ENCODE measurements at regions not wholly inside any gene's neighbourhood (a gene's known extent, or its start where the extent isn't known, plus 50 kb on each side); places are given as distances from the start of the nearest gene placed in this dataset.
"Not testable (repeated sequence)": the region's sequence is repeated elsewhere in the genome, so short reads cannot be mapped to it uniquely, and the experiment has no call there.

GRCh38 chr9:67635067-67635466 lies 223.7 kb upstream of the ANKRD20A1 start:
- not testable (repeated sequence) for H3K27me3 ChIP-seq; H3K4me3 ChIP-seq; H3K36me3 ChIP-seq; DNase-seq (ENCODE audit: low read depth in 1 of 2, low spot score in 1 of 2); H3K4me1 ChIP-seq (ENCODE audit: low read depth); H3K9me3 ChIP-seq (ENCODE audit: low read depth); H3K27ac ChIP-seq

- not testable (repeated sequence) for H3K36me3 ChIP-seq; H3K4me3 ChIP-seq; H3K27ac ChIP-seq; H3K27me3 ChIP-seq; H3K4me1 ChIP-seq (ENCODE audit: low read depth); H3K9me3 ChIP-seq (ENCODE audit: low read depth)
- DNase-seq (ENCODE audit: low read depth in 1 of 2, low spot score in 1 of 2): peak in 1 of 2 donors; percentile 0
Measured at GRCh38 chr9:67611900-67612299, 246.8 kb upstream of the ANKRD20A1 start.

DNA sequence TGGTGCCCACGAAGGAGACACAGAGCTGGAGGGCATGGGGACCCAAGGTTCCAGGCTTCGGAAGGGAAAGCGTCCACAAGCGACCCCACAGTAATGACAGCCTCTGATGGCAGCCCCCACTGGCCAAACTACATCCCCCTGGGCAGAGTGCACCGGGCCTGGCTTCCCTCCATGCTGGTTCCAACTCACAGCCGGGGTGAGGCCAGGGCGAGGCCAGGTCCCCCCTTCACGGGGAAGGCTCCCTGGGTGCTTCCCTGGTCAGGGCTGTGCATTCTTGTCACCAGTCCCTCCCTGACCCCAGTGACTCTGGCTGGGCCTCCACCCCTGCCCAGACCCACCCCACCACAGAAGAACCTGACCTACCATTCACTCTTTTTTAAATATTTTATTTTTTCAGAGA lies 248.9 kb upstream of the ANKRD20A1 start:
- not testable (repeated sequence) for H3K9me3 ChIP-seq (ENCODE audit: low read depth); H3K4me3 ChIP-seq; H3K36me3 ChIP-seq; H3K27me3 ChIP-seq; H3K4me1 ChIP-seq (ENCODE audit: low read depth); DNase-seq (ENCODE audit: low read depth in 1 of 2, low spot score in 1 of 2); H3K27ac ChIP-seq

DNA sequence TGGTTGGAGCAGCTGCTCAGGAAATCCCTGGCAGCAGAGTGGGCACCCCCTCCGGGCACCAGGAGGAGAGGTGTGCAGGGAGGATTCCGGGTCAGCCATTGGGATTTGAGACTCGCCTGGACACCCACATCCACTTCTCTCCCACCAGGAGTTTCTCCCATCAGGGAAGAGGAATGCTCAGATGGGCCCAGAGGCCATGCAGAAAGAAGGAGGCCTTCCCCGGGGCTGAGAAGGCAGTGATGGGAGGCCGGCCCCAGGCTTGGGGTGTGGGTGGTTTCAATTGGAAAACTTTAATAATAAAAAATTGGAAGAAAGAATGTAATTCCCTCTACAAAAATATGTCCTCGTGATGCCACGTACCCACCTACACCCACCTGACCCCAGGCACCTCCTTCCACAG lies 249.3 kb upstream of the ANKRD20A1 start:
- DNase-seq (ENCODE audit: low read depth in 1 of 2, low spot score in 1 of 2); H3K27ac ChIP-seq; H3K4me1 ChIP-seq (ENCODE audit: low read depth): not testable (repeated sequence)

GRCh38 chr9:67605113-67605512 lies 253.6 kb upstream of the ANKRD20A1 start:
- H3K27ac ChIP-seq; H3K9me3 ChIP-seq (ENCODE audit: low read depth); H3K36me3 ChIP-seq; H3K27me3 ChIP-seq; H3K4me1 ChIP-seq (ENCODE audit: low read depth); DNase-seq (ENCODE audit: low read depth in 1 of 2, low spot score in 1 of 2); H3K4me3 ChIP-seq: not testable (repeated sequence)

More for the DNA sequence above, 249.3 kb upstream of the ANKRD20A1 start:
- H3K9me3 ChIP-seq (ENCODE audit: low read depth); H3K36me3 ChIP-seq; H3K4me3 ChIP-seq; H3K27me3 ChIP-seq: not testable (repeated sequence)

GRCh38 chr9:67603609-67604008 lies 255.1 kb upstream of the ANKRD20A1 start:
- not testable (repeated sequence) for H3K27ac ChIP-seq; H3K27me3 ChIP-seq; DNase-seq (ENCODE audit: low read depth in 1 of 2, low spot score in 1 of 2); H3K9me3 ChIP-seq (ENCODE audit: low read depth); H3K4me3 ChIP-seq; H3K36me3 ChIP-seq; H3K4me1 ChIP-seq (ENCODE audit: low read depth)

DNA sequence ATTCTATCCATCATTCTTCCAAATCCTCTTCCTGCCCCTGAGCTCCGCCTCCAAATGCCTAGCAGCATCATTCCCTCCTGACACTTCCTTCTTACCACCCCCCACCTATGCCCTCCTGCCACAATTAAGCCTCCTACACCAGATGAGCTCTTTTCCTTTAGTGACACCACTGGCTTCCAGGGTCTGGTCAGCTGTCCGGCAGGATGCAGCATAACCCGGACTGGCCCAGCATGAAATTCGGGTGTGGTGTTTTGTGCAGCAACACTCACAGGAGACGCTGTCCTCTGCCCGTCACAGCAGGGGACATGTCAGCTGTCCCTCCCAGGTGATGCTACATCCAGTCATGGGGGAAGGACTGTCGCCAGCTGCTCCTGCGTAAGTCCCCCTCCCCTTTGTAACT lies 266.3 kb upstream of the ANKRD20A1 start:
- not testable (repeated sequence) for H3K4me3 ChIP-seq; H3K4me1 ChIP-seq (ENCODE audit: low read depth); H3K27me3 ChIP-seq; H3K9me3 ChIP-seq (ENCODE audit: low read depth); DNase-seq (ENCODE audit: low read depth in 1 of 2, low spot score in 1 of 2); H3K27ac ChIP-seq; H3K36me3 ChIP-seq

GRCh38 chr9:67555874-67556273 lies 302.9 kb upstream of the ANKRD20A1 start:
- DNase-seq (ENCODE audit: low read depth in 1 of 2, low spot score in 1 of 2); H3K27ac ChIP-seq; H3K4me3 ChIP-seq; H3K27me3 ChIP-seq; H3K36me3 ChIP-seq; H3K4me1 ChIP-seq (ENCODE audit: low read depth); H3K9me3 ChIP-seq (ENCODE audit: low read depth): not testable (repeated sequence)

- H3K27me3 ChIP-seq; DNase-seq (ENCODE audit: low read depth in 1 of 2, low spot score in 1 of 2): not testable (repeated sequence)
Measured at GRCh38 chr9:67550044-67550443, 308.7 kb upstream of the ANKRD20A1 start.

DNA sequence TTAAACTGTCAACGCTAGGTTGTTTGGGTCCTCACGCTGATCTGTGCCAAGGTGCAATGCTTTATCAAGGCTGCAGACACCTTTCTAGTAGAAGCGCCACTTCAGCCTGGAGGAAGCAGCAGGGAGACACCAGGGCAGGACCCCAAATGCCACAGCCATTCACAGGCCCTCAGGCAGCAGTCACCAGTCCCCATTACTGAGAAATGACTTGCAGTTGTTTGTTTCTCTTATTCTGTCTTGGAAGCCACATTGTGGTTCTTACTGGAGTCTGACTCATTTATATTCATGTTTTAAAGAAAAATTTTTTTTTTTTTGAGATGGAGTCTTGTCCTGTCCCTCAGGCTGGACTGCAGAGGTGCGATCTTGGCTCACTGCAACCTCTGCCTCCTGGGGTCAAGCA lies 328.9 kb upstream of the ANKRD20A1 start:
- H3K4me3 ChIP-seq; H3K9me3 ChIP-seq (ENCODE audit: low read depth); H3K27me3 ChIP-seq; H3K27ac ChIP-seq; DNase-seq (ENCODE audit: low read depth in 1 of 2, low spot score in 1 of 2); H3K36me3 ChIP-seq; H3K4me1 ChIP-seq (ENCODE audit: low read depth): not testable (repeated sequence)

More at GRCh38 chr9:67550044-67550443, 308.7 kb upstream of the ANKRD20A1 start:
- H3K9me3 ChIP-seq (ENCODE audit: low read depth); H3K4me3 ChIP-seq; H3K4me1 ChIP-seq (ENCODE audit: low read depth); H3K27ac ChIP-seq; H3K36me3 ChIP-seq: not testable (repeated sequence)

- DNase-seq (ENCODE audit: low read depth in 1 of 2, low spot score in 1 of 2); H3K27me3 ChIP-seq; H3K9me3 ChIP-seq (ENCODE audit: low read depth); H3K4me3 ChIP-seq; H3K36me3 ChIP-seq; H3K4me1 ChIP-seq (ENCODE audit: low read depth); H3K27ac ChIP-seq: not testable (repeated sequence)
Measured at GRCh38 chr9:67516938-67517337, 341.8 kb upstream of the ANKRD20A1 start.

- H3K4me1 ChIP-seq (ENCODE audit: low read depth); DNase-seq (ENCODE audit: low read depth in 1 of 2, low spot score in 1 of 2); H3K9me3 ChIP-seq (ENCODE audit: low read depth); H3K27ac ChIP-seq; H3K36me3 ChIP-seq; H3K27me3 ChIP-seq; H3K4me3 ChIP-seq: not testable (repeated sequence)
Measured at GRCh38 chr9:67514587-67514986, 344.1 kb upstream of the ANKRD20A1 start.

DNA sequence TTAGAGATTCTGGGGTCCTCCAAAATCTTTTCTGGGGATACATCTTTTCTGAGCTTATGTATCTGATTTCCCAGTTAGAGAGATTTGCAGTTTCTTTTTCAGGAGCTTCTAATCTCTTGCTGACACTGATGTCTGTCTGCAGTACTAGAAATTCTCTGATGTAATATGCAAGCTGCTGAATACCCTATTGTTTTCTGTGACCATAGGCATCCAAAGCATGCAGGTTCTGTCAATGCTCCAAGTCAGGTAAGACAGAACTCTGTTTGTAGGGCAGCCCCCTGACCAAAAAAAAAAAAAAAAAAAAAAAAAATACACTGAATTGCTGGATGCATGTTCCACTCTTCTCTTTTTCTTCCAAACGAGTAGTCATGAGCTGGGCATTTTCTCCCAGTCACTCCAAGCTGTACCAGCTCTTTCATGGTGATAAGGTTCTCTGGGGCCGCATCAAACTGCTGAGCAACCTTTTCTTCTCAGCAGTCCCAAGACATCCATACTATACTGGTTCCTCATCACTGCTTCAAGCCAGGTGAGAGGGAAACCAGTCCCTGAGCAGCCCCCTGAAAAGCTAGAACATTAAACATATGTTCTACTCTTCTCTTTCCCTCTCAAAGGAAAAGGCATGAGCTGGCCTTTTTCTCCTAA lies 354.9 kb upstream of the ANKRD20A1 start:
- not testable (repeated sequence) for DNase-seq (ENCODE audit: low read depth in 1 of 2, low spot score in 1 of 2); H3K27me3 ChIP-seq; H3K36me3 ChIP-seq; H3K4me3 ChIP-seq; H3K27ac ChIP-seq; H3K9me3 ChIP-seq (ENCODE audit: low read depth); H3K4me1 ChIP-seq (ENCODE audit: low read depth)

GRCh38 chr9:67492028-67492427 lies 366.7 kb upstream of the ANKRD20A1 start:
- not testable (repeated sequence) for DNase-seq (ENCODE audit: low read depth in 1 of 2, low spot score in 1 of 2); H3K36me3 ChIP-seq; H3K4me1 ChIP-seq (ENCODE audit: low read depth); H3K4me3 ChIP-seq; H3K27me3 ChIP-seq; H3K27ac ChIP-seq; H3K9me3 ChIP-seq (ENCODE audit: low read depth)

GRCh38 chr9:67477465-67477864 lies 381.3 kb upstream of the ANKRD20A1 start:
- not testable (repeated sequence) for H3K36me3 ChIP-seq; H3K4me3 ChIP-seq; H3K27ac ChIP-seq; DNase-seq (ENCODE audit: low read depth in 1 of 2, low spot score in 1 of 2); H3K9me3 ChIP-seq (ENCODE audit: low read depth); H3K4me1 ChIP-seq (ENCODE audit: low read depth); H3K27me3 ChIP-seq

All from cardiac muscle cell (in vitro differentiated cells and primary cell).